Transverse colon (tissue), 4 donors: ENCODE measurements at regions not wholly inside any gene's neighbourhood (a gene's known extent, or its start where the extent isn't known, plus 50 kb on each side); places are given as distances from the start of the nearest gene placed in this dataset.

Experiments used
- DNase-seq: peaks from one replicate; pipeline ENCODE4 v3.0.0-alpha.2; 2019
- H3K27ac ChIP-seq, 4 donors: fragments of 200-600 bp; sonication (generic); 2 replicates each; pipeline ENCODE4 v1.5.1; 2016 to 2018; ENCODE audit warnings: inconsistent platforms in 4 of 4
- H3K27me3 ChIP-seq: fragments of 200-600 bp; sonication (generic); 2 replicates; pipeline ENCODE4 v1.5.1; 2017; ENCODE audit warnings: inconsistent platforms
- H3K36me3 ChIP-seq, 4 donors: fragments of 200-600 bp; sonication (generic); 2 replicates each; pipeline ENCODE4 v1.5.1; 2017 to 2019; ENCODE audit warnings: inconsistent platforms in 4 of 4
- H3K4me1 ChIP-seq, 4 donors: fragments of 200-600 bp; sonication (generic); 2 replicates each; pipeline ENCODE4 v1.5.1; 2017 to 2020; ENCODE audit warnings: inconsistent platforms in 4 of 4
- H3K4me3 ChIP-seq, 4 donors: fragments of 200-600 bp; sonication (generic); 1 replicate in 1 of 4; 2 replicates in 3 of 4; pipeline versions ENCODE4 v1.5.1 to v1.6.1; 2017 to 2019; ENCODE audit warnings: inconsistent platforms in 4 of 4
- H3K9me3 ChIP-seq, 2 donors: fragments of 200-600 bp; sonication (generic); 2 replicates each; pipeline ENCODE4 v1.5.1; 2017 to 2019; ENCODE audit warnings: inconsistent platforms in 2 of 2
- EP300 ChIP-seq: sonication (generic); formaldehyde crosslinking; IDR thresholded peaks from one replicate; pipeline ENCODE4 v1.6.1; 2017; ENCODE audit warnings: antibody characterized with exemption, low read depth
- POLR2A ChIP-seq: fragments of 450-650 bp; IDR thresholded peaks from one replicate; pipeline ENCODE4 v1.6.1; 2016; ENCODE audit warnings: antibody characterized with exemption, mild to moderate bottlenecking, moderate library complexity
- POLR2AphosphoS5 ChIP-seq, 3 donors: sonication (generic); formaldehyde crosslinking; IDR thresholded peaks; one replicate each; pipeline ENCODE4 v1.6.1; 2016; ENCODE audit warnings: antibody characterized with exemption in 3 of 3
- WGBS, 2 donors: methylation state at CpG; one replicate each; pipeline ENCODE4 v1.1.5; 2018; ENCODE audit warnings: low coverage in 1 of 2; 5-methylcytosine and 5-hydroxymethylcytosine counted together
- in situ Hi-C, 4 donors: fragments of 200-750 bp; cut with MboI; loops; one replicate each; pipeline versions ENCODE4 v1.15.0 to v1.15.1; 2017; ENCODE audit warnings: low sequenced_read_pairs in 3 of 4, low pct_ligation_motif_present in 1 of 4, low pct_unique_long_range_greater_than_20kb in 1 of 4
- intact Hi-C: fragments of 100-400 bp; cut with DNase I; formaldehyde crosslinking; loops from one replicate; pipeline ENCODE4 v1.15.1; 2023; ENCODE audit warnings: low total_unique reads
- TF ChIP-seq, protein P1 (sequence below), 5 experiments: fragments of 200-600 bp in 3 of 5; fragments of 450-650 bp in 2 of 5; sonication (generic) in 3 of 5; IDR thresholded peaks; 1 replicate in 2 of 5; 2 replicates in 3 of 5; pipeline ENCODE4 v1.5.1; 2016 to 2017; ENCODE audit warnings: antibody characterized with exemption in 5 of 5, inconsistent platforms in 3 of 5, mild to moderate bottlenecking in 2 of 5, moderate library complexity in 1 of 5

GRCh38 chr10:65320236-65321026 lies 1605.4 kb upstream of the LRRTM3 start:
- intact Hi-C loops: no loop called here
- in situ Hi-C loops: no loop called here
- 75% methylated on average over 2 to 3 of the region's 3 CpGs for WGBS, 2 donors

DNA sequence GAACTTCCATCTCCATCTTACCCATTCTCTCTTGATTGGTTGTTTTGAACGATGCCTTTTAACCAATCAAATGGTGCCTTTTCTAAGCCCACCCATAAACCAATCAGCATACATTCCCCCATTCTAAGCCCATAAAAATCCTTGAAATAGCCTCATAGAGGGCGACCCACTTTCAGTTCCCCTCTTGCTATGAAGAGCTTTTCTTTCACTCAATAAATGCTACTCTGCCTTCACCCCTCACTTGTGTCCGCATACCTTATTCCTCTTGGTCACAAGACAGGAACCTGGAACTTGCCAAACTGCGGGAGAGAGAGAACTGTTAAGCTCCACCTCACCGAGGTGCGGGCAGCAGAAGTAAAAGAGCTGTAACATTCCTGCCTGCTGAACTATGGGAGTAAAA lies 1602.0 kb upstream of the LRRTM3 start:
- intact Hi-C loops: no loop called here
- no peaks in the 10 kb centered on the region for H3K4me1 ChIP-seq
- in situ Hi-C loops: no loop called here
- TF ChIP-seq, protein P1, sequence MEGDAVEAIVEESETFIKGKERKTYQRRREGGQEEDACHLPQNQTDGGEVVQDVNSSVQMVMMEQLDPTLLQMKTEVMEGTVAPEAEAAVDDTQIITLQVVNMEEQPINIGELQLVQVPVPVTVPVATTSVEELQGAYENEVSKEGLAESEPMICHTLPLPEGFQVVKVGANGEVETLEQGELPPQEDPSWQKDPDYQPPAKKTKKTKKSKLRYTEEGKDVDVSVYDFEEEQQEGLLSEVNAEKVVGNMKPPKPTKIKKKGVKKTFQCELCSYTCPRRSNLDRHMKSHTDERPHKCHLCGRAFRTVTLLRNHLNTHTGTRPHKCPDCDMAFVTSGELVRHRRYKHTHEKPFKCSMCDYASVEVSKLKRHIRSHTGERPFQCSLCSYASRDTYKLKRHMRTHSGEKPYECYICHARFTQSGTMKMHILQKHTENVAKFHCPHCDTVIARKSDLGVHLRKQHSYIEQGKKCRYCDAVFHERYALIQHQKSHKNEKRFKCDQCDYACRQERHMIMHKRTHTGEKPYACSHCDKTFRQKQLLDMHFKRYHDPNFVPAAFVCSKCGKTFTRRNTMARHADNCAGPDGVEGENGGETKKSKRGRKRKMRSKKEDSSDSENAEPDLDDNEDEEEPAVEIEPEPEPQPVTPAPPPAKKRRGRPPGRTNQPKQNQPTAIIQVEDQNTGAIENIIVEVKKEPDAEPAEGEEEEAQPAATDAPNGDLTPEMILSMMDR (IDR thresholded peaks at IDR 0.05): no peak
- no peak for TF ChIP-seq EP300
- no peak for TF ChIP-seq POLR2AphosphoS5 (IDR thresholded peaks at IDR 0.05)
- no peak for TF ChIP-seq POLR2A
- H3K4me3 ChIP-seq: no peak overlapping the region
- no peak for DNase-seq
- 87 to 97% methylated on average over 5 to 6 of the region's 6 CpGs for WGBS, 2 donors
- no peaks in the 10 kb centered on the region for H3K27me3 ChIP-seq
- no peak overlapping the region for H3K27ac ChIP-seq
- no peaks in the 10 kb centered on the region for H3K9me3 ChIP-seq
- H3K36me3 ChIP-seq: no peaks in the 10 kb centered on the region

More at GRCh38 chr10:65320236-65321026, 1605.4 kb upstream of the LRRTM3 start:
- TF ChIP-seq EP300 (no peak), POLR2AphosphoS5 (IDR thresholded peaks at IDR 0.05) (no peak)
- H3K9me3 ChIP-seq: no peaks in the 10 kb centered on the region
- H3K27me3 ChIP-seq: no peaks in the 10 kb centered on the region
- H3K4me1 ChIP-seq: no peaks in the 10 kb centered on the region
- no peak for DNase-seq
- H3K36me3 ChIP-seq: no peaks in the 10 kb centered on the region
- H3K27ac ChIP-seq: no peak overlapping the region
- no peak overlapping the region for H3K4me3 ChIP-seq

DNA sequence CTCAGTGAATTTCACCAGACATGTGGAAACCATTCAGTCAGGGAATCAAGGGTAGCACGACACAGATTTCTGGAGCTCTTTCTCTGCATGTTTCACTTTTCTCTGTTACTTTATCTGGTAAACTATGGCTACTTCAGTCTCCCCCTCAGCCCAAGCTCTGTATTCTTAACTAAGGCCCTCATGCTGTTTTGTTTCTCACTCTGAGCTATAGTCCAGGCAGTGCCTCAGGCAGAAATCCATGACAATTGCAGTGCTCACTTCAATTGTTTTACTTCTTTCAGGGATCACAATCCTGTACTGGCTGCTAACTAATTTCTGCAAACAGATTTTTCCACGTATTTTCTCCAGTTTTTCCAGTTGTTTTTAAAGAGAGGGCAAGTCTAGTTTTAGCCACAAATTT lies 1599.9 kb upstream of the LRRTM3 start:
- no peak overlapping the region for H3K4me3 ChIP-seq
- no peaks in the 10 kb centered on the region for H3K27me3 ChIP-seq
- H3K27ac ChIP-seq: no peak overlapping the region
- intact Hi-C loops: no loop called here
- TF ChIP-seq POLR2A (no peak), POLR2AphosphoS5 (IDR thresholded peaks at IDR 0.05) (no peak), EP300 (no peak)
- TF ChIP-seq, protein P1 (IDR thresholded peaks at IDR 0.05): no peak
- no peak for DNase-seq
- no peaks in the 10 kb centered on the region for H3K4me1 ChIP-seq
- H3K9me3 ChIP-seq: no peaks in the 10 kb centered on the region
- in situ Hi-C loops: no loop called here
- WGBS, 2 donors: 47 to 61% methylated on average over 2 of the region's 2 CpGs
- H3K36me3 ChIP-seq: no peaks in the 10 kb centered on the region

- TF ChIP-seq POLR2A: no peak
- TF ChIP-seq, protein P1 (IDR thresholded peaks at IDR 0.05): no peak
- no peak for TF ChIP-seq EP300
- TF ChIP-seq POLR2AphosphoS5 (IDR thresholded peaks at IDR 0.05): no peak
These were observed 1597.3 kb upstream of the LRRTM3 start for GRCh38 chr10:65328486-65328885.

GRCh38 chr10:65335311-65335710 lies 1590.5 kb upstream of the LRRTM3 start:
- WGBS, 2 donors: 83 to 84% methylated on average over 2 of the region's 2 CpGs
- no peak overlapping the region for H3K4me3 ChIP-seq
- TF ChIP-seq EP300 (no peak), POLR2AphosphoS5 (IDR thresholded peaks at IDR 0.05) (no peak), POLR2A (no peak)
- TF ChIP-seq, protein P1 (IDR thresholded peaks at IDR 0.05): no peak
- intact Hi-C loops (no loop called here), in situ Hi-C loops (no loop called here)
- no peak for DNase-seq
- no peaks in the 10 kb centered on the region for H3K36me3 ChIP-seq
- H3K27me3 ChIP-seq: no peaks in the 10 kb centered on the region
- no peaks in the 10 kb centered on the region for H3K4me1 ChIP-seq
- H3K9me3 ChIP-seq: no peaks in the 10 kb centered on the region
- no peak overlapping the region for H3K27ac ChIP-seq

More at GRCh38 chr10:65328486-65328885, 1597.3 kb upstream of the LRRTM3 start:
- H3K4me1 ChIP-seq: no peaks in the 10 kb centered on the region
- H3K4me3 ChIP-seq: no peak overlapping the region
- intact Hi-C loops: no loop called here
- DNase-seq: no peak
- no peaks in the 10 kb centered on the region for H3K9me3 ChIP-seq
- no peak overlapping the region for H3K27ac ChIP-seq
- H3K36me3 ChIP-seq: no peaks in the 10 kb centered on the region
- in situ Hi-C loops: no loop called here
- H3K27me3 ChIP-seq: no peaks in the 10 kb centered on the region
